Adrenal gland (tissue), 5 donors: ENCODE measurements at regions not wholly inside any gene's neighbourhood (a gene's known extent, or its start where the extent isn't known, plus 50 kb on each side); places are given as distances from the start of the nearest gene placed in this dataset.

ENCODE experiments used
- POLR2A ChIP-seq, 2 donors: fragments of 450-650 bp; IDR thresholded peaks; one replicate each; pipeline ENCODE4 v1.6.1; 2017; ENCODE audit warnings: antibody characterized with exemption in 2 of 2, mild to moderate bottlenecking in 2 of 2, moderate library complexity in 1 of 2
- TF ChIP-seq, protein P1 (sequence below), 6 experiments: fragments of 450-650 bp in 4 of 6; fragments of 200-600 bp in 2 of 6; sonication (generic) in 1 of 6; IDR thresholded peaks; 1 replicate in 5 of 6; 2 replicates in 1 of 6; pipeline versions ENCODE4 v1.5.1 to v1.8.0; 2016 to 2021; ENCODE audit warnings: antibody characterized with exemption in 6 of 6, mild to moderate bottlenecking in 2 of 6, moderate library complexity in 1 of 6
- donor health status: DM: no; HTN: no; CAD: no.

DNA sequence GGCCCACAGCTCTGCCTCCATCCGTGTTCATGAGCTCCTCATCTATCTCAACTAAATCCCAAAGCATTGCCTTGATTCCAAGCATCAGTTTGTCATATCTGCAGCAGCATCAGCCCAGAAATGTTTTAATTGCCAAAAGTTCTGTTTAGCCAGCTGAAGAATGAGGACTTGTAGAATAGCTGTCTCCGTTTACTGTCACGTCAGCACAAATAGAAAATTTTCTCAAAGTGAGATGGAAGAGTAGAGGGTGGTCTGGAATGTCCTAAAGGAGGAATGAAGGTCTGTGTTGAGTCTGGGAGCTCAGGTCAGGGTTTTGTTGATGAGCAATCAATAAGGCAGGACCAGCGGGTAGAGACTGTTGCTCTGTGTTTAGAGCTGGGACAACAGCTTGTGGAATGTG lies 134.9 kb upstream of the ISX start:
- TF ChIP-seq, protein P1, sequence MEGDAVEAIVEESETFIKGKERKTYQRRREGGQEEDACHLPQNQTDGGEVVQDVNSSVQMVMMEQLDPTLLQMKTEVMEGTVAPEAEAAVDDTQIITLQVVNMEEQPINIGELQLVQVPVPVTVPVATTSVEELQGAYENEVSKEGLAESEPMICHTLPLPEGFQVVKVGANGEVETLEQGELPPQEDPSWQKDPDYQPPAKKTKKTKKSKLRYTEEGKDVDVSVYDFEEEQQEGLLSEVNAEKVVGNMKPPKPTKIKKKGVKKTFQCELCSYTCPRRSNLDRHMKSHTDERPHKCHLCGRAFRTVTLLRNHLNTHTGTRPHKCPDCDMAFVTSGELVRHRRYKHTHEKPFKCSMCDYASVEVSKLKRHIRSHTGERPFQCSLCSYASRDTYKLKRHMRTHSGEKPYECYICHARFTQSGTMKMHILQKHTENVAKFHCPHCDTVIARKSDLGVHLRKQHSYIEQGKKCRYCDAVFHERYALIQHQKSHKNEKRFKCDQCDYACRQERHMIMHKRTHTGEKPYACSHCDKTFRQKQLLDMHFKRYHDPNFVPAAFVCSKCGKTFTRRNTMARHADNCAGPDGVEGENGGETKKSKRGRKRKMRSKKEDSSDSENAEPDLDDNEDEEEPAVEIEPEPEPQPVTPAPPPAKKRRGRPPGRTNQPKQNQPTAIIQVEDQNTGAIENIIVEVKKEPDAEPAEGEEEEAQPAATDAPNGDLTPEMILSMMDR (IDR thresholded peaks at IDR 0.05): no peak
- TF ChIP-seq POLR2A (IDR thresholded peaks at IDR 0.05): no peak
